Nephron (organoid): ENCODE measurements at regions not wholly inside any gene's neighbourhood (a gene's known extent, or its start where the extent isn't known, plus 50 kb on each side); places are given as distances from the start of the nearest gene placed in this dataset.
A peak's percentile ranks its signal among the peaks of the same experiment; 100 is the strongest.

ENCODE experiments used
- H3K27ac Mint-ChIP-seq, 3 experiments: 2 replicates each; pipeline ENCODE4 v1.8.0; 2020; ENCODE audit warnings: mixed read lengths in 3 of 3, mild to moderate bottlenecking in 2 of 3, moderate library complexity in 1 of 3
- H3K27me3 Mint-ChIP-seq: 2 replicates; pipeline ENCODE4 v1.8.0; 2021; ENCODE audit warnings: low read depth, mild to moderate bottlenecking, moderate library complexity, mixed read lengths
- H3K36me3 Mint-ChIP-seq: 2 replicates; pipeline ENCODE4 v1.8.0; 2020; ENCODE audit warnings: low read depth, mixed read lengths
- H3K4me1 Mint-ChIP-seq: 2 replicates; pipeline ENCODE4 v1.8.0; 2020; ENCODE audit warnings: mixed read lengths
- H3K4me3 Mint-ChIP-seq, 3 experiments: 2 replicates each; pipeline ENCODE4 v1.8.0; 2020; ENCODE audit warnings: mild to moderate bottlenecking in 3 of 3, mixed read lengths in 3 of 3, moderate library complexity in 2 of 3
- H3K9me3 Mint-ChIP-seq: 2 replicates; pipeline ENCODE4 v1.8.0; 2020; ENCODE audit warnings: mixed read lengths
- TF ChIP-seq, protein P1 (sequence below), 3 experiments: fragments of 200-600 bp; sonication (generic); IDR thresholded peaks; one replicate each; pipeline ENCODE4 v1.5.0; 2021; ENCODE audit warnings: antibody characterized with exemption in 3 of 3; ENCODE audit not compliant: unreplicated experiment in 3 of 3

DNA sequence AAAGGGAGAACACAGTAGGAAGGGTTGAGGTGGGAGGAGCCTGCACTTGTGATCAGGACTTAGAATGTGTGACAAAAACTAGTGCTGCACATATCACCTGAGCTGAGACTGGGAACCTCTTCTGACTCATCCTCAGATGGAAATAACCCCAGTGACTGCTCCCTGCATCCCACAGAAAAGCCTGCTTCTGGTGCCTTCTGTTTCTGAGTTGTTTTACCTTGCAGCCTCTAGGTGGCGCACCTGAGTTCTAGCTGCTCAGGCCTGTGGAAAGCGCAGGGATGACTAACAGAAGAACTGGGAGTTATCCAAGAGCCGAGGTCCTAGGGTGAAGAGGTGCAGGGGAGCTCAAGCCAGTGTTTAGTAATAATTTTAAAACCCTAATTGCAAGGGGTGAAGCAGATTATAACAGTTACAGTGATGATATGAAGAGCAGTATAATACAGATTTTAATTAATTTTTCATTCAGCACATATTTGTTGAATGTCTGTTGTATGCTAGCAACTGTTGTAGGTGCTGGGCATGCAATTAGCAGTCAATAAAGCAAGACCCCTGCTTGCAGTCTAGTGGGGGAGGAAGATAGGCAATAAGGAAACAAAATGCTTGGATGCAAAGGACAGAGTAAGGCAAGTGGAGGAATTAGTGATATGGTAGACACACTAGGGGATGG is 302.5 kb downstream of the DHX35 start:
- peaks cover 12% of the 10 kb centered on the region for H3K27me3 Mint-ChIP-seq
- H3K4me3 Mint-ChIP-seq, result no peak overlapping the region
- TF ChIP-seq, protein P1, sequence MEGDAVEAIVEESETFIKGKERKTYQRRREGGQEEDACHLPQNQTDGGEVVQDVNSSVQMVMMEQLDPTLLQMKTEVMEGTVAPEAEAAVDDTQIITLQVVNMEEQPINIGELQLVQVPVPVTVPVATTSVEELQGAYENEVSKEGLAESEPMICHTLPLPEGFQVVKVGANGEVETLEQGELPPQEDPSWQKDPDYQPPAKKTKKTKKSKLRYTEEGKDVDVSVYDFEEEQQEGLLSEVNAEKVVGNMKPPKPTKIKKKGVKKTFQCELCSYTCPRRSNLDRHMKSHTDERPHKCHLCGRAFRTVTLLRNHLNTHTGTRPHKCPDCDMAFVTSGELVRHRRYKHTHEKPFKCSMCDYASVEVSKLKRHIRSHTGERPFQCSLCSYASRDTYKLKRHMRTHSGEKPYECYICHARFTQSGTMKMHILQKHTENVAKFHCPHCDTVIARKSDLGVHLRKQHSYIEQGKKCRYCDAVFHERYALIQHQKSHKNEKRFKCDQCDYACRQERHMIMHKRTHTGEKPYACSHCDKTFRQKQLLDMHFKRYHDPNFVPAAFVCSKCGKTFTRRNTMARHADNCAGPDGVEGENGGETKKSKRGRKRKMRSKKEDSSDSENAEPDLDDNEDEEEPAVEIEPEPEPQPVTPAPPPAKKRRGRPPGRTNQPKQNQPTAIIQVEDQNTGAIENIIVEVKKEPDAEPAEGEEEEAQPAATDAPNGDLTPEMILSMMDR (IDR thresholded peaks at IDR 0.05; ENCODE audit: unreplicated experiment in 3 of 3), result peak; percentile 76 to 87 (median 83)
- H3K36me3 Mint-ChIP-seq, result no peaks in the 10 kb centered on the region
- no peaks in the 10 kb centered on the region for H3K9me3 Mint-ChIP-seq
- H3K27ac Mint-ChIP-seq, result peak overlapping the region; percentile 21 to 78 (median 73)
- peaks cover 33% of the 10 kb centered on the region for H3K4me1 Mint-ChIP-seq

DNA sequence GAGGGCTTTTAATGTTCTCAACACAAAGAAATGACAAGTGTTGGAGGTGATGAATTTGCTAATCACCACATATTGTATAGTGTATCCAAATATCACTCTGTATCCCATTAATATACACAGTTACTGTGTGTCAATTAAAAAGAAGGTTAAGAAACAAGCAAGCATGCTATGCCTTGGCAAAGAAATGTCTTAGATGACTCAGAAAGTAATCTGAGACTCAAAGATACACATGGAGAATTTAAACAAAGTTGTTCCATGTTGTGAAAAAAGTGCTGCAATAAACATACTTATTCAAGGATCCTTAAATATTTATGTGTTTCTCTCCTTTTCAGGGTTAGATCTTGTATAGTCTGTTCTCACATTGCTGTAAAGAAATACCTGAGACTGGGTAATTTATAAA is 300.9 kb downstream of the DHX35 start:
- H3K4me3 Mint-ChIP-seq, result no peak overlapping the region
- TF ChIP-seq, protein P1 (IDR thresholded peaks at IDR 0.05; ENCODE audit: unreplicated experiment in 3 of 3), result no peak
- H3K36me3 Mint-ChIP-seq, result no peaks in the 10 kb centered on the region
- H3K4me1 Mint-ChIP-seq, result peaks cover 30% of the 10 kb centered on the region
- peak overlapping the region in 1 of 3 experiments; percentile 30 for H3K27ac Mint-ChIP-seq
- peaks cover 11% of the 10 kb centered on the region for H3K27me3 Mint-ChIP-seq
- no peaks in the 10 kb centered on the region for H3K9me3 Mint-ChIP-seq

DNA sequence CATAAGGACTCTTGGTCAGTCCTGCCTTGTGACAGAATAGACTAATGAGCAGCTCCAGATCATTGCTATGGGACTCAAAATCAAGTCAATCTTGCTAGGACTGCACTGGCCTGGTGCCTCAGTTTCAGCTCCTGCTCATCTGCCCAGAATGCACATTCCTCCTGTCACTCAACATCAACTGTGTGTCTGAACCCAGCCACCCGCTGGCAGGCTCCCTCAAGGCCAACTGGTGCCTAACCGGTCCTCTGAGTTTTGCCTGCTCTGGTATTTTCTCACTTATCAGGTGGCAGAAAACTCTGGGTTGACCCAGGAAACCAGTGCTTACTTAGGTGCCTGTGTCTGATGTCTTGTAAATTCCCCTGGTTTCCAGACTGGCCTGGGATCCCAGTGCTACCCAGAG is 297.7 kb downstream of the DHX35 start:
- H3K9me3 Mint-ChIP-seq, result no peaks in the 10 kb centered on the region
- no peaks in the 10 kb centered on the region for H3K36me3 Mint-ChIP-seq
- H3K4me3 Mint-ChIP-seq, result no peak overlapping the region
- H3K27ac Mint-ChIP-seq, result no peak overlapping the region
- H3K4me1 Mint-ChIP-seq, result peaks cover 19% of the 10 kb centered on the region
- H3K27me3 Mint-ChIP-seq, result peaks cover 4% of the 10 kb centered on the region
- TF ChIP-seq, protein P1 (IDR thresholded peaks at IDR 0.05; ENCODE audit: unreplicated experiment in 3 of 3), result no peak

DNA sequence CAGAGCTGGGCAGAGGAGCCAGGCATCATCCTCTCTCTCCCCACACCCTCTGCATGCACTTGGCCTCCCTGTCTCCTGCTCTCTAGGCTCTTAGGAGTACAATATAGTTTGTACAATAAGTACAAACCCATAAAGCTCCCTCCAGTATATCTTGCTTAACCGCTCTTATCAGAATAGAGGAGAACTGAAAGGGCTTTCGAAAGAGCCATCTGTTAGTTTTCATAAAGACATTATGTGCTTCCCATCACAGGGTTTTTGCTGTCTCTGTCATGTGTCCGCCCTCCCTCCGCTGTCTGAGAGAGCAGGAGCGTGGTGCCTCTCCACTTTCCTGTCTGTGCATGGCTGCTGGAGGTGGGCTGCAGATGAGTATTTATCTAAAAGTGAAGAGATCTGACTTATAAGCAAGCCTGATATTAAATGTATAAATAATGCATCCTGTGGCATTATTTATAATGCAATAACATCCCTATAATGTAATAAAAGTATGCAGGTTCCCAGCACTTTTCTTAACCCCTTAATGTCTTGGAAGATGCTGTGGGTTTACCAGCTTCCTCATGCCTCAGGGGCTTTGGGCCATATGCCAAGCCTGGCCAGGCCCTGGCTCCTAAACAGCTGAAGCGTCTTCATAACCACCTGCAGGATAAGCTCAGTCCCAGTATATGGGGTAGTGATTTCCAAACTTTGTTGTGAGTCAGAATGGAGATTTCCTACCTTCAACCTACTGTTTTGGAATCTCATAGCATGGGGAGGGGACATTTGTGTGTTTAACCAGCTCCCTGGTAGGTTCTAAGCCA is 297.1 kb downstream of the DHX35 start:
- Mint-ChIP-seq H3K4me1 (peaks cover 19% of the 10 kb centered on the region), H3K9me3 (no peaks in the 10 kb centered on the region), H3K27ac (peak overlapping the region; percentile 78 to 81 (median 79)), H3K4me3 (no peak overlapping the region), H3K36me3 (no peaks in the 10 kb centered on the region), H3K27me3 (peaks cover 3% of the 10 kb centered on the region)
- TF ChIP-seq, protein P1 (IDR thresholded peaks at IDR 0.05; ENCODE audit: unreplicated experiment in 3 of 3), result no peak

DNA sequence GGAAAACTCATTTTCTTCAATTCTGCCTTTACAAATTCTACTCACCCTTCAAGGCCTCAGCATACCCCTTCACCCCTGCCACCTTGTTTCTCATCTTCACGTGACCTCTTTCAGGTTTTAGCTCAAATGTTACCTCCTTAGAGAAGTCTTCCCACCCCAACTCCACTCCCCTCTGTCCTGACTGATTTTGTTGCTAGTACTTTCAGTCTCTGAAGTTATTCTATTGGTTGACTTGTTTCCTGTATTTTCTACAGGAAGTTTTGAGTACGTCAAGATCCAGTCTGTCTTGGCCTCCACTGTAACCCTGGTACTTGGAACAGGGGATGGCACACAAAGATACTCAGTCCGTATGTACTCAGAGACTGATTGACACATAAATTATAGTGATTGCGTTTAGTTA is 296.1 kb downstream of the DHX35 start:
- Mint-ChIP-seq H3K9me3 (no peaks in the 10 kb centered on the region), H3K27ac (peak overlapping the region in 1 of 3 experiments; percentile 80), H3K27me3 (peaks cover 3% of the 10 kb centered on the region), H3K4me1 (peaks cover 22% of the 10 kb centered on the region), H3K4me3 (no peak overlapping the region), H3K36me3 (no peaks in the 10 kb centered on the region)
- TF ChIP-seq, protein P1 (IDR thresholded peaks at IDR 0.05; ENCODE audit: unreplicated experiment in 3 of 3), result no peak
